ENCODE measurements at regions not wholly inside any gene's neighbourhood (a gene's known extent, or its start where the extent isn't known, plus 50 kb on each side); places are given as distances from the start of the nearest gene placed in this dataset.

DNA sequence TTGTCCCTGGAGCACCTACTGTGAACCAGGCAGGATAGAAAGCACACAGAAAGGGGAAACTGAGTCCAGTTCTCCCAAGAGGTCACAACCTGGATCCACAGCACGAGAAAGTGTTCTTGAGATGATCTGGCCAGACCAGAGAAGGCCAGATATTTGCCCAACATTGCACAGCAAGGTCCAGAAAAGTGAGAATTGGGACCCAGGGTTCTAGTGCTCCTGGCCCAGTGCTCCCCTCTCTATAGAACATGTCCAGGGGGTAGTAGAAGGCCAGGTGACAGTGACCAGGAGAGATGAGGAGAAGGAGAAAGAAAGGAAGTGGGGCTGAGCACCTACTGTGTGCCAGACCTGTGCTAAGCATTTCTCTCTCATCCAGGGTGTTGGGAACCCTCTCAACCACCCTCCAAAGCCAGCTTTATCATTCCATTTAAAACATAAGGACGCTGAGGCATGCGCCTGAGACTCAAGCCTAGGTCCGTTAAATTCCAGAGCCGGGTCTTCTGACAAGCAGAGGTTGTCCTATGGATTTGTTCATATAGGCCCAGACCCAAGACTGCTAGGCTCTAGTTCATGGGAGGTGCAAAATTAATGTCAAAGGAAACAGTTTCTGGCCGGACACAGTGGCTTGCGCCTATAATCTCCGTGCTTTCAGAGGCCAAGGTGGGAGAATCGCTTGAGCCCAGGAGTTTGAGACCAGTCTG lies 128.7 kb downstream of the MN1 start:
- no peak for DNase-seq (ENCODE audit: low read depth)
- TF ChIP-seq, protein P1, sequence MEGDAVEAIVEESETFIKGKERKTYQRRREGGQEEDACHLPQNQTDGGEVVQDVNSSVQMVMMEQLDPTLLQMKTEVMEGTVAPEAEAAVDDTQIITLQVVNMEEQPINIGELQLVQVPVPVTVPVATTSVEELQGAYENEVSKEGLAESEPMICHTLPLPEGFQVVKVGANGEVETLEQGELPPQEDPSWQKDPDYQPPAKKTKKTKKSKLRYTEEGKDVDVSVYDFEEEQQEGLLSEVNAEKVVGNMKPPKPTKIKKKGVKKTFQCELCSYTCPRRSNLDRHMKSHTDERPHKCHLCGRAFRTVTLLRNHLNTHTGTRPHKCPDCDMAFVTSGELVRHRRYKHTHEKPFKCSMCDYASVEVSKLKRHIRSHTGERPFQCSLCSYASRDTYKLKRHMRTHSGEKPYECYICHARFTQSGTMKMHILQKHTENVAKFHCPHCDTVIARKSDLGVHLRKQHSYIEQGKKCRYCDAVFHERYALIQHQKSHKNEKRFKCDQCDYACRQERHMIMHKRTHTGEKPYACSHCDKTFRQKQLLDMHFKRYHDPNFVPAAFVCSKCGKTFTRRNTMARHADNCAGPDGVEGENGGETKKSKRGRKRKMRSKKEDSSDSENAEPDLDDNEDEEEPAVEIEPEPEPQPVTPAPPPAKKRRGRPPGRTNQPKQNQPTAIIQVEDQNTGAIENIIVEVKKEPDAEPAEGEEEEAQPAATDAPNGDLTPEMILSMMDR (conservative IDR thresholded peaks at IDR 0.05; ENCODE audit: control insufficient read depth, insufficient read depth, low read depth, low read length): no peak
- H3K4me3 ChIP-seq (ENCODE audit: control insufficient read depth, low read depth, low read length): no peak overlapping the region

GRCh38 chr22:27673839-27674238 lies 127.7 kb downstream of the MN1 start:
- H3K4me3 ChIP-seq (ENCODE audit: control insufficient read depth, low read depth, low read length): no peak overlapping the region
- TF ChIP-seq, protein P1 (conservative IDR thresholded peaks at IDR 0.05; ENCODE audit: control insufficient read depth, insufficient read depth, low read depth, low read length): no peak
- no peak for DNase-seq (ENCODE audit: low read depth)

DNA sequence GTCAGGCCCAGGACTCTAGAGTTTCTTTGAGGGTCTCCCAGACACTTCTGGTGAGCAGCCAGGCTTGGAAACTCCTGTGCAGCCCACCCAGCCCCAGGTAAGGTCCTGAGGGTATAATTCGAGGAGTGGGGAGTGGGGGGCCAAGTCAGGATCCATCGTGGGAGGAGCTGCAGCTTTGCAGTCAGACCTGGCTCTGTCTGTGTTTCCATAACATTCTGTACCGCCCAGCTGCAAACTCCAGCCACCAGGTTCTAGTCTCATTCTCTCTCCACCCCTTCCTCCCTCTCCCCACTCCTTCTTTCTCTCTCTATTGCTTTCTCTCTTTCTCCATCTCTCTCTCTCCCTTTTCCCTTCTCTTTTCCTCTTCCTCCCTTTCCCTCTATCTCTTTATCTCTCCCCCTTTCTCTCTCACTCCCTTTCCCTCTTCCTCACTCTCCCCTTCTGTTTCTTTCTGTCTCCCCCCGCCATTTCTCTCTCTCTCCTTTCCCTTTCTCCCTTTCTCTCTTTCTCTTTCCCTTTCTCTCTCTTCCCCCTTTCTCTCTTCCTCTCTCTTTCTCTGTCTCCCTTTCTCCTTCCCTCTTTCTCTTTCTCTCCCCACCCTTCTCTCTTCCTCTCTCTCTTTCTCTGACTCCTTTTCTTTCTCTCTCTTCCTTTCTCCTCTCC lies 127.2 kb downstream of the MN1 start:
- TF ChIP-seq, protein P1 (conservative IDR thresholded peaks at IDR 0.05; ENCODE audit: control insufficient read depth, insufficient read depth, low read depth, low read length): no peak
- no peak overlapping the region for H3K4me3 ChIP-seq (ENCODE audit: control insufficient read depth, low read depth, low read length)
- no peak for DNase-seq (ENCODE audit: low read depth)

DNA sequence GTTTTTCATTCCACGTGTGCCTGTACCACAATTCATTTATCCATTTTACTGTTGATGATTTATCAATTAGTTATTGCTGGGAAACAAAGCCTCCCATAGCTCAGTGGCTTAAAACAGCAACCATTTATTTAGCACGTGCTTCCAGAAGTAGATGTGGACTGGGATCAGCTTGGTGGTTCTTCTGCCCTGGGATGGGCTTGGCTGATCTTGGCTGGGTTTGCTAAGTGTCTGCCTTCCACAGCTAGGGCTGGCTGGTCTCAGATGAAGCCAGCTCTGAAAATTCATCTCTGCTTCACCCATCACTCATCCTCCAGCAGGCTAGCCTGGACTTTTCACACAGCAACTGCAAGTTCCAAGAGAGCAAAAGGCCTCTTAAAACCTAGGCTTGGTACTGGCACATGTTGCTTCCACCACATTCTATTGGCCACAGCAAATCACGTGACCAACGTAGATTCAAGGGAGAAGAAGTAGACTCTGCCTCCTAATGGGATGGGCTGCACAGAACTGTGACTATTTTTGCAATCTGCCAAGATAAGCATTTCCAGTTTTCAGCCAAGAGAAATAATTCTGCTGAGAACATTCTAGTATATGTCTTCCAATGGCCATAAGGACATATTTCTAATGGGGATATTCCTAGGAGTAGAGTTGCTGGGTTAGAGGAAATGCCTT lies 124.9 kb downstream of the MN1 start:
- no peak overlapping the region for H3K4me3 ChIP-seq (ENCODE audit: control insufficient read depth, low read depth, low read length)
- TF ChIP-seq, protein P1 (conservative IDR thresholded peaks at IDR 0.05; ENCODE audit: control insufficient read depth, insufficient read depth, low read depth, low read length): no peak

DNA sequence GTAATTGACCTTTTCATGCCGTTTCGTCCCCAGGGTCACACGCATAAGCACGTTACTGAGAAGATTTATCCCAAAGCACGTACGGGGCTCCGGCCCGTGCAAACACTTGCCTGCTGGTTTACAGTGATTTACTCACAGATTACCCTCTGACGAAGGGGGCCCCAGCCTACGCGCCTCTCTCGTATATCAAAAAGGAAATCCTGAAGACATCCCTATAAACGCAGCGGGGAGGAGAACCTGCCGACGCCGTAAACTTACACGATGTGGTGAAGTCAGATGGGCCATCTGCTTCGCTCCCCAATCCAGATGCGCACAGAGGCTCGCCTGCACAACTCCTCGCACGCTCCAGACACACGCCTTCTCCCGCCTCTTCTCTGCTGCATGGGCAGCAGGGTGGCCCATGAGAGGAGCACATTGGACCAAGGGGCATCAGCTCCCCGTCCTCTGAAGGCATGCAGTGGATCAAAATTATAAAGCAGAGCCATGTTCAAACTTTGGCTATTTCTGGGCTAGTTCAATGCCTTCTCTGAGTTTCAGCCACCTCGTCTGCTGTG lies 123.6 kb downstream of the MN1 start:
- TF ChIP-seq, protein P1 (conservative IDR thresholded peaks at IDR 0.05; ENCODE audit: control insufficient read depth, insufficient read depth, low read depth, low read length): no peak
- DNase-seq (ENCODE audit: low read depth): no peak
- no peak overlapping the region for H3K4me3 ChIP-seq (ENCODE audit: control insufficient read depth, low read depth, low read length)

More for the DNA sequence above, 124.9 kb downstream of the MN1 start:
- DNase-seq (ENCODE audit: low read depth): no peak

GRCh38 chr22:27679176-27679575 lies 122.4 kb downstream of the MN1 start:
- H3K4me3 ChIP-seq (ENCODE audit: control insufficient read depth, low read depth, low read length): no peak overlapping the region
- no peak for DNase-seq (ENCODE audit: low read depth)
- TF ChIP-seq, protein P1 (conservative IDR thresholded peaks at IDR 0.05; ENCODE audit: control insufficient read depth, insufficient read depth, low read depth, low read length): no peak

All from fibroblast of mammary gland (primary cell).